Body of pancreas (tissue), 4 donors: ENCODE measurements at regions not wholly inside any gene's neighbourhood (a gene's known extent, or its start where the extent isn't known, plus 50 kb on each side); places are given as distances from the start of the nearest gene placed in this dataset.

Experiments used
- POLR2A ChIP-seq, 3 donors: fragments of 450-650 bp; IDR thresholded peaks; one replicate each; pipeline ENCODE4 v1.6.1; 2016; ENCODE audit warnings: antibody characterized with exemption in 3 of 3, mild to moderate bottlenecking in 2 of 3
- TF ChIP-seq, protein P1 (sequence below), 7 experiments: fragments of 450-650 bp in 4 of 7; fragments of 200-600 bp in 3 of 7; sonication (generic) in 3 of 7; IDR thresholded peaks; one replicate each; pipeline ENCODE4 v1.5.1; 2016 to 2019; ENCODE audit warnings: antibody characterized with exemption in 7 of 7

DNA sequence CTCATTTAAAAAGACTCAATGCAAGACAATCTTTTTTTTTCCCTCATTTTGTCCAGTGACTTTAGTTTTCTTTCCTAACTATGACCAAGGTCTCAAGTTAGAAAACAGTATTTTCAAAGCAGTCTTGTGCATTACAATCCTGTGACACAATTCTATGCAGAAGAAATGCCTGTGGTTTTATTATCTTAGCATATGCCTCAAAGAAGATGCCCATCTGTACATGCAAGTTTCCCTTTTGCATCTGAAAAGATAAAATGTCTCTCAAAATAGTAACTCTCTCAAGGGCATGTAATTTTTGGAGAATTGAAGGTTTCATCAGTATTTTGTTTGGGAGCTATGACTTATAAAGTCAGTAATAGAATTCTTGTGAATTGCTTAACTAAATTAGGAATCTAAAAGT is 292.0 kb upstream of the SUCLG2 start:
- TF ChIP-seq, protein P1, sequence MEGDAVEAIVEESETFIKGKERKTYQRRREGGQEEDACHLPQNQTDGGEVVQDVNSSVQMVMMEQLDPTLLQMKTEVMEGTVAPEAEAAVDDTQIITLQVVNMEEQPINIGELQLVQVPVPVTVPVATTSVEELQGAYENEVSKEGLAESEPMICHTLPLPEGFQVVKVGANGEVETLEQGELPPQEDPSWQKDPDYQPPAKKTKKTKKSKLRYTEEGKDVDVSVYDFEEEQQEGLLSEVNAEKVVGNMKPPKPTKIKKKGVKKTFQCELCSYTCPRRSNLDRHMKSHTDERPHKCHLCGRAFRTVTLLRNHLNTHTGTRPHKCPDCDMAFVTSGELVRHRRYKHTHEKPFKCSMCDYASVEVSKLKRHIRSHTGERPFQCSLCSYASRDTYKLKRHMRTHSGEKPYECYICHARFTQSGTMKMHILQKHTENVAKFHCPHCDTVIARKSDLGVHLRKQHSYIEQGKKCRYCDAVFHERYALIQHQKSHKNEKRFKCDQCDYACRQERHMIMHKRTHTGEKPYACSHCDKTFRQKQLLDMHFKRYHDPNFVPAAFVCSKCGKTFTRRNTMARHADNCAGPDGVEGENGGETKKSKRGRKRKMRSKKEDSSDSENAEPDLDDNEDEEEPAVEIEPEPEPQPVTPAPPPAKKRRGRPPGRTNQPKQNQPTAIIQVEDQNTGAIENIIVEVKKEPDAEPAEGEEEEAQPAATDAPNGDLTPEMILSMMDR (IDR thresholded peaks at IDR 0.05) = no peak
- no peak for TF ChIP-seq POLR2A (IDR thresholded peaks at IDR 0.05)
